ENCODE measurements at regions not wholly inside any gene's neighbourhood (a gene's known extent, or its start where the extent isn't known, plus 50 kb on each side); places are given as distances from the start of the nearest gene placed in this dataset.
"Not testable (repeated sequence)": the region's sequence is repeated elsewhere in the genome, so short reads cannot be mapped to it uniquely, and the experiment has no call there.

- no peak for DNase-seq
Observed at GRCh38 chr10:11663763-11664555, 52.5 kb upstream of the USP6NL start.

- DNase-seq = not testable (repeated sequence)
Observed at GRCh38 chr10:11663126-11663515, 51.7 kb upstream of the USP6NL start.

- DNase-seq = no peak
Observed at GRCh38 chr10:11661441-11661840, 50.0 kb upstream of the USP6NL start.

All from stimulated activated CD4-positive, alpha-beta T cell treated with anti-CD3 and anti-CD28 coated beads, Interleukin-4, amount 100 ng/mL, for 1 hour (primary cell).